GM12891 (cell line): ENCODE measurements at regions not wholly inside any gene's neighbourhood (a gene's known extent, or its start where the extent isn't known, plus 50 kb on each side); places are given as distances from the start of the nearest gene placed in this dataset.

Source experiments
- DNase-seq: peaks from one replicate; pipeline ENCODE4 v3.0.0; 2011; ENCODE audit warnings: low spot score; ENCODE audit not compliant: insufficient read length
- FAIRE-seq: peaks from 2 replicates; lab custom pipeline; 2011; peaks lifted over from hg19 to GRCh38; lab: Jason Lieb, UNC
- PAX5 ChIP-seq: IDR thresholded peaks from 2 replicates; pipeline ENCODE4 v1.6.1; 2011; ENCODE audit warnings: low read length, moderate library complexity, mild to moderate bottlenecking; ENCODE audit not compliant: insufficient read depth, severe bottlenecking
- POLR2A ChIP-seq: IDR thresholded peaks from 2 replicates; pipeline ENCODE4 v1.6.1; 2011; ENCODE audit warnings: low read depth, low read length, control low read depth
- POLR2AphosphoS5 ChIP-seq: IDR thresholded peaks from 2 replicates; pipeline ENCODE4 v1.6.1; 2011; ENCODE audit warnings: low read depth, low read length, control low read depth
- POU2F2 ChIP-seq: IDR thresholded peaks from 2 replicates; pipeline ENCODE4 v1.6.1; 2011; ENCODE audit warnings: low read depth, mild to moderate bottlenecking, control low read depth, low read length, moderate library complexity
- SPI1 ChIP-seq: IDR thresholded peaks from 2 replicates; pipeline ENCODE4 v1.6.1; 2011; ENCODE audit warnings: low read depth, low read length, control low read depth
- TAF1 ChIP-seq: IDR thresholded peaks from 2 replicates; pipeline ENCODE4 v1.6.1; 2011; ENCODE audit warnings: low read depth, low read length, control low read depth

DNA sequence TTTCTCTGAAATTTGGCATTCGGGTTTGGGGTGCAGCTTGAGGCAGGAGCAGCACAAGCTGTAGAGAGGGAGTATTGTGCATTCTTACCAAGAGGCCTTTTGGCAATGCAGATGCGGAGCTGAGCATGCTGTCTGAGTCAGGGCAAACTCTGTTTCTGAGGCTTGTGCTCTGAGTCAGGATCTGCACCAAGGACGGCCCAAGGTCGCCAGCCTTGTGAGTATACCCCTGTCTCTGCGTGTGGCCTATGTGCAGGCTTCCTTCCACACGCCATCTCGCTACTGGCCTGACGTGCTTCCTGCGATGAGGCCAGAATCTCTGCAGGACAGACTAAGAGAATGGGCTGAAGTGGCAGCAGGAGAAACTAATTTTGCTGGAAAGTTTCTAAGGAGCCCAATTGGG, 83.8 kb upstream of the ROPN1 start:
- no peak for DNase-seq
- TF ChIP-seq POU2F2 (no peak), PAX5 (no peak), POLR2AphosphoS5 (no peak), TAF1 (no peak), SPI1 (no peak), POLR2A (no peak)
- FAIRE-seq, result no peak

DNA sequence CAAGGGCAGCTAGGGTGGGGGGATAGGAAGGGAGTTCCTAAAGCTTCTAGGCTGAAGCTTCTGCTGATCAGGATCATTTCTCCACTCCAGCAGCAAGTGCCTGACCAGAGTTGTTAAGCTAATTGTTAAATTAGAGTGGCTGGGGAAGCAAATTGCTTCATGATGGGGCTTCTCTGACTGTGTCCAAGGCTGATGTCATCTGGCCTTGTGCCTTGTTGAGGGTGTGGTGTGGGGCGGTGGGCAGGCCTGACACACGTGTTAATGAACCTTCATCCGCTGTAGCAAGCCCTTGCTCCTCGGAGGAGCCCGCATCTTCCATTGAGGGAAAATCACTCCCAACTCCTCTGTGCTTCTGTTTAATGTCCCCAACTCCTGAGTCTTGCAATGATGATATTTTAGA, 84.3 kb upstream of the ROPN1 start:
- FAIRE-seq (no peak), DNase-seq (no peak)

DNA sequence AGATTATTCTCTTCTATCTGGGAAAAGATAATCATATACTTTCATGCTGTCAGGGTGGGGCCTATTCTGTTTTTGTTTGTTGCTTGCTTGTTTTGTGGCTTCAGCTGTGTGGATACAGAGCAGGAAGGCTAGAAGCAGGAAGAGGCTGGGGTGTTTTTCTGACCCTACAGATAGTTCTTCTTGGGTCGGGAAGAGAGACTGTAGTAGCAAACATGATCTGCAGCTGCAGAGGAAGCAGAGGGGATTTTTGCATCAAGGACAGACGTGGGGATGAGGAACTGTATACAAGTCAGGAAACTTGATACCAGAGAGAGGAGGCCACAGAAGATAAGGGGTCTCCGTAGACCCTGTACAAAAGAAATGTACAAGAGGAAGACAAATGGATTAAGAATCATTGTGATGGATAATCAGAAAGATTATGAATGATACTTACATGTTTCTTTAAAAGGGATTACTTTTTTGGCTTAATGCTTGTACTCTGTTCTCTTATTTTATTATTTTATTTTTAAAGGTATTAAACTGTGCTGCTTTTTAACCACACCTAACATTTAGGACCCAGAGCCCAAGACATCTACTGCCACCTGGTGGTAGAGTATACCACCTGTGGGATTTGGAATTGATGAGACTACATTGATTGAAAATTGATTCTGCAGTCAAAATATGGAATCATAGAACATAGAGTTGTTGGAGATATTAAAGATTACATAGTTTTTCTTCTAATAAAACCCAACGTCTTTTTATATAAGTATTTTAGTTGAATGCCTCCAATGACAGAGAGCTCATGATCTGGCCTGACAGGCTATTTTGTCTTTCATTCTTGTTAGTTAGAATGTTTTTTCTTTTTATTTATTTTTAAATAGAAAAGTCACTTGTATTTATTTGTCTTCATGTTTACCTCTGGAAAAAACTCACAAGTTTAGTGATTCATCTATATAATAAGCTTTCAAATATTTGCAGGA, 87.3 kb upstream of the ROPN1 start:
- TF ChIP-seq SPI1 (no peak), TAF1 (no peak), PAX5 (no peak), POU2F2 (no peak), POLR2A (no peak)
- DNase-seq (no peak), FAIRE-seq (peak; percentile 45)

More for the DNA sequence above, 84.3 kb upstream of the ROPN1 start:
- TF ChIP-seq SPI1 (no peak), POU2F2 (no peak), POLR2AphosphoS5 (no peak), POLR2A (no peak), PAX5 (no peak), TAF1 (no peak)

DNA sequence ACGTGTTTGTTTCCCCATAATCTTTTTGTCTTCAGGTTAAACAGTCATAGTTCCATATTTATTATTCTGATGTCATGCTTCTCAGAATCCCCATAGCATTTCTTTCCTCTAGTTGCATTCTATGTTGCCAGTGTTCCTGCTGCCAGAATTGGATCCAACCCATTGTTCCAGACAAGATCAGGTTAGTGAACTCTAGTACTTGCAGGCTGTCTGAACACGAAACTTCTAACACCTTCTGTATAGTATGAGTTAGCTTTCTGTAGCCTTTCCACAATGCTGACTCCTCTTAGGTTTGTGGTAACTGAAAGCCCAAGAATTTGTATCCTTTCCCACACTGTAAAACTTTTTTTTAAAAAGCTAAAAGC, 88.0 kb upstream of the ROPN1 start:
- TF ChIP-seq POU2F2 (no peak), SPI1 (no peak), TAF1 (no peak)
- FAIRE-seq, result no peak
- no peak for DNase-seq

DNA sequence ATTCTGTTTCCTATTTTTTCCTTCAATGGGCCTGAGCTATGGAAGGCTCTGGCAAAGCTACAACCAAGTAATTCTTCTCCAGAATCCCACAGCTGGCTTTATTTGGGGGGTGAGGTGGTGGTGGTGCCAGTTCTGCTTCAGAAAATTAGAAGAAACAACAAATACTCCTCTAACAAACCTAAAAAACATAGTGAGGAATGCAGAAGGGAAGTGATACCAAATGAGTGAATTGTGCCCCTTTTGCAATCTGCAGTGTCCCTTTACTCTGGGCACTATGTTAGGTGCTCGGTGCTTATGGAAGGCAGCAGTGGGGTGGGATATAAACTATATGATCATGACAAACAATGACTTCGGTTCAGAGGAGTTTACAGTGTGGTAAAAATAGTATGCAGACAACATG, 90.4 kb upstream of the ROPN1 start:
- DNase-seq, result no peak
- TF ChIP-seq TAF1, result no peak
- peak; percentile 63 for TF ChIP-seq SPI1
- FAIRE-seq, result no peak

DNA sequence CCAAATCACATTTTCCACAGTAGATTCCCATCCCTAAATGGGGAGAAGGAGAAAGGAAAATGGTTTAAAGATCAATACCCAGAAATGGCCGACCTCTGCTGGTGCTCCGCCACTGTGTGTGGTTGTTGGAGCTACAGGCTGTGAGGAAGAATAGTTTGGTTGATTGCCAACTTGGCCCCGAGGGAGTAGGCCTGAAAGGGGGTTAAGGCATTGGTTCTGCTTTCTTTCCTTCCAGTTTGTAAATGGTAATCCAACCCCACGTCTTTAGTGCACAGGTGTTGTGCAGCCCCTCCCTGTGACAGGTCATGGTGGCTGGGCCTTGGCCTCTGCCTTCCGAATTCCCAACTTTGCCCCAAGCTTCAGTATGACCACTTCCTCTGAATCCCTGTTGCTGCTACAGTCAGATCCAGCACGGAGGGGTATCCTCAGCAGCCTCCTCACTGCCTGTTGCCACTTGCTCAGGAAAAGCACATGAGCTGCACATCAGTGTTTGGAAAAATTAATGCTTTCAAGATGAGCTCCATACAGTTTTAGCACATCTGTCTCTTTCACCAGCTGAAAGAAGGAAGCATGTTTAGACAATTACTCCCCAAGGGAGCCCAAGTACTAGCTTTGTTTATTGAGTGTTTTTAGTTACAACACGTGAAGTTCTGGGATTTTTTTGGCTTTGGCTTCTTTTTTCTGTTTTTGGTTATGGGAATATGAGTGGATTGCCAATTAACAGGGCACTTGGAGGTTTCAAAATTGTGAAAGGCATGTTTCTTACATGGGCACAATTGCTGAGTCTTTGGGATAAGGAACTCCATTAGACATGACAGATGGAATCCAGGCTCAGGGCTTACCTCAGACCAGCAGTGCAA, 92.3 kb upstream of the ROPN1 start:
- TF ChIP-seq SPI1 (no peak), POU2F2 (no peak), TAF1 (no peak), POLR2AphosphoS5 (no peak), POLR2A (no peak), PAX5 (no peak)
- no peak for DNase-seq
- no peak for FAIRE-seq

DNA sequence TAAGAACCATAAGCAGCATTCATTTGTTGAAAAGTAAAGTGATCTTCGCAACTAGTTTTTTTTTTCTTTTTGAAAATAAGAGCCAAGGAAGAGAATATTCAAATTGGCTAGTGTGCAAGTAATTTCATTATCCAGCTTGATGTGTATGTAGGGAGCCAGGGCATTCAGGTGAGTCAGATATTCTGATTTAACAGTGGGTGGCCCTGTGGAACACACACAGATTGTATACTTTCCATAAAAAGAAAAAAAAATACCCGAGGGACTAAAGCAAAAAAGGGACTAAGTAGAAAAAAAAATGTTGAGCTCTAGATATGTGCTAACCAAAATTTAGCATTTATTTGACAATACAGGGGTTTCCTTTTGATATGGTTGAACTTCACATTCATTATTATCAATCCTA, 96.9 kb upstream of the ROPN1 start:
- DNase-seq, result no peak

DNA sequence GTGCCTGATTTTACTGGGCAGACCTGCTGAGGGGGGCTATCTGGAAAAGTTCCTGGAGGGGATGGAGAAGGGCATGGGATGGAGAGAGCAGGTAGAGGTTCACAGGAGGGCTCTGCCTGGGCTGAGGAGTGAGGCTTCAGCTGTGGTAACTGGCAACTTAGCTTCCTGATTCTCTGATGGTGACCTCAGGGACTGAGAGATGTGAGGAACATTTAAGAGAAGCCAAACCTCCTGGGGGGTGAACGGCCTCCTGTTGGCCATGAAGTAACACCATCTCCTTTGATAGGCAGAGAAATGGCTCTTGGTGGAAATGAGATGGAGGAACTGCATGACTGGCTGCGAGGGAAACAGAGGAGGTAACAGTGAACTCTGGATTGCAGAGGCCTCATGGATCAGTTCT, 97.3 kb upstream of the ROPN1 start:
- TF ChIP-seq POLR2A (no peak), TAF1 (no peak), PAX5 (no peak), SPI1 (no peak), POU2F2 (no peak), POLR2AphosphoS5 (no peak)
- DNase-seq (no peak), FAIRE-seq (no peak)

More for the DNA sequence above, 96.9 kb upstream of the ROPN1 start:
- TF ChIP-seq PAX5 (no peak), TAF1 (no peak), POLR2A (no peak), SPI1 (no peak), POU2F2 (no peak), POLR2AphosphoS5 (no peak)
- FAIRE-seq, result no peak

DNA sequence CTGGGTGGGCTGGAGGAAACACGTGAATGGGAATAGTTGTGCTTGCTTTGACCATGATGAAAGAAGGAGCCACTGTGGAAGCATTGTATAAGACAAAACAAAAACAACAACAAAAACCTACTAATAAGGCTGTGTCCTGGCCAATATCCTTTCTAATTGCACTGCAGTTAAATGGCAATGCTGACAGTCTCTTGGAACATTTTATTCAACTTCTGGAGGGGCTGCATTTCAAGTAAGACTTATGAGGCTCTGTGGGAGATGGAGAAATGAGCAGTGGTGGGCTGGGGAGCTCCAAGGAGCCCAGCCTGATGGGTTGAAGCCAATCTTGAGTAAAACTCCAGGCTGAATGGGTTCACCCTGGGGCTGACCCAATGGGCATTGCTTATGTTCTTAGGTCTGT, 99.8 kb upstream of the ROPN1 start:
- no peak for FAIRE-seq

DNA sequence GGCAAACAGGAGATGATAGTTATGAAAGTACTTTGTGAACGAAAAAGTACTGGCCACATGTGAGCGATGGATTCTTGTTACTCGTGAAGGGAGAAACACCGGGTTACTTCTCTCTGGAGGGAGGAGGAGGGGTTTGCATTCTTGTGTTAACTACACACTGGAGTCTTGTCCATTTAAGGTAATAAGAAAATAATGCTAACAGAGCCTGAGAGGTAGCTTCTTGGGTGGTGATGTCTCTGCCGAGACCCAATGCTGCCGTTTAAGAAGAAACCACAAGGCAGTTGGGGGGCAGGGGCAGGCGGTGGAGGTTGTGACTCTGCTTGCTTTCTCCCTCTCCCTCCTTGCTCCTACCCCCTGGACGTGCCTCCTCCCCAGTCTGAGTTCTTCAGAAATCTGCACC, 100.9 kb upstream of the ROPN1 start:
- no peak for TF ChIP-seq TAF1
- no peak for TF ChIP-seq POU2F2
- no peak for TF ChIP-seq POLR2A
- no peak for TF ChIP-seq POLR2AphosphoS5
- no peak for TF ChIP-seq SPI1
- no peak for TF ChIP-seq PAX5
- FAIRE-seq (no peak), DNase-seq (no peak)

More for the DNA sequence above, 99.8 kb upstream of the ROPN1 start:
- TF ChIP-seq POU2F2 (no peak), TAF1 (no peak), SPI1 (no peak)
- no peak for DNase-seq
